ENCODE measurements at regions not wholly inside any gene's neighbourhood (a gene's known extent, or its start where the extent isn't known, plus 50 kb on each side); places are given as distances from the start of the nearest gene placed in this dataset.
"Not testable (repeated sequence)": the region's sequence is repeated elsewhere in the genome, so short reads cannot be mapped to it uniquely, and the experiment has no call there.

- not testable (repeated sequence) for DNase-seq (ENCODE audit: low read depth, low spot score)
These were observed 1104.1 kb downstream of the RPIA start for GRCh38 chr2:89795530-89795929.

- no peak for DNase-seq (ENCODE audit: low read depth, low spot score)
These were observed 1106.0 kb downstream of the RPIA start for GRCh38 chr2:89797320-89798038.

GRCh38 chr2:89801207-89801606 is 1109.7 kb downstream of the RPIA start:
- not testable (repeated sequence) for DNase-seq (ENCODE audit: low read depth, low spot score)

GRCh38 chr2:89806363-89806762 is 1114.9 kb downstream of the RPIA start:
- DNase-seq (ENCODE audit: low read depth, low spot score): not testable (repeated sequence)

- DNase-seq (ENCODE audit: low read depth, low spot score): no peak
These were observed 1119.8 kb downstream of the RPIA start for GRCh38 chr2:89811295-89811694.

GRCh38 chr2:89811910-89812309 is 1120.4 kb downstream of the RPIA start:
- not testable (repeated sequence) for DNase-seq (ENCODE audit: low read depth, low spot score)

DNA sequence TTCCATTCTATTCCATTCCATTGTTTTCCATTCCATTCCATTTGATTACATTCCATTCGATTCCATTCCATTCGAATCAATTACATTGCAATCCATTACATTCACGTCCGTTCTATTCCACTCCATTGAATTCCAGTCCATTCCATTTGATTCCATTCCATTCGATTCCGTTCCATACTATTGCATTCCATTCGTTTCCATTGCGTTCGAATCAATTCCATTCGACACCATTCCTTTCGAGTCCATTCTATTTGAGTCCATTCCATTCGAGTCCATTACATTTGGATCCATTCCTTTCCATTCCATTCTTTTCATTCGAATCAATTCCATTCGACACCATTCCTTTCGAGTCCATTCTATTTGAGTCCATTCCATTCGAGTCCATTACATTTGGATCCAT is 1122.9 kb downstream of the RPIA start:
- DNase-seq (ENCODE audit: low read depth, low spot score): not testable (repeated sequence)

DNA sequence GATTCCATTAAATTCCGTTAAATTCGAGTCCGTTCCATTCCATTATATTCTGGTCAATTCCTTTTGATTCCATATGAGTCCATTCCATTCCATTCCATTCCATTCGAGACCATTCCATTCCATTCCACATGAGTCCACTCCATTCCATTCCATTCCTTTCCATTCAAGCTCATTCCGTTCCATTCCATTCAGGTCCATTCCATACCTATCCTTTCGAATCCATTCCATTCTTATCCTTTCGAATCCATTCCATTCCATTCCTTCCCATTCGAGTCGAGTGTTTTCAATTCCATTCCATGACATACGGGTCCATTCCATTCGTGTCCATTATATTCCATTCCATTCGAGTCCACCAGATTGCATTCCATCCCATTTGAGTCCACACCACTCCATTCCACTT is 1127.4 kb downstream of the RPIA start:
- no peak for DNase-seq (ENCODE audit: low read depth, low spot score)

DNA sequence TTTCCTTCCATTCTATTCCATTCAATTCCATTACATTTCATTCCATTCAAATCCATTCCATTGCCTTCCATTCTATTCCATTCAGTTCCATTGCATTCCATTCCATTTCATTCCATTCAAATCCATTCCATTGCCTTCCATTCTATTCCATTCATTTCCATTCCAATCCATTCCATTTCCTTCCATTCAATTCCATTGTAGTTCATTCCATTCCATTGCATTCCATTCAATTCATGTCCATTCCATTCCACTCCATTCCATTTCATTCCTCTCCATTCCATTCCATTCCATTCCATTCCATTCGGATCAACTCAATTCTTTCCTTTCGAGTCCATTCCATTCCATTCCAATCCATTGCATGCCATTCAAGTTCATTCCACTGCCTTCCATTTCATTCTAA is 1128.3 kb downstream of the RPIA start:
- DNase-seq (ENCODE audit: low read depth, low spot score): no peak

DNA sequence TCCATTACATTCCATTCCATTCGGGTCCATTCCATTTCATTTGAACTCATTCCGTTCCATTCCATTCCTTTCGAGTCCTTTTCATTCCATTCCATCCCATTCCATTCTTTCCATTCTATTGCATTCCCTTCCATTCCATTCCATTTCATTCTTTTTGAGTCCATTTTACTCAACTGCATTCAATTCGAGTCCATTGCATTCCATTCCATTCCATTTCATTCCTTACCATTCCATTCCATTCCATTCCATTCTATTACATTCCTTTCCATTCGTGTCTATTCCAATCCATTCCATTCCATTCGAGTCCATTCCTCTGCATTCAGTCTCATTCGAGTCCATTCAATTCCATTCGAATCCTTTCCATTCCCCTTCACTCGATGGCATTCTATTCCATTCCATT is 1128.8 kb downstream of the RPIA start:
- DNase-seq (ENCODE audit: low read depth, low spot score): no peak

DNA sequence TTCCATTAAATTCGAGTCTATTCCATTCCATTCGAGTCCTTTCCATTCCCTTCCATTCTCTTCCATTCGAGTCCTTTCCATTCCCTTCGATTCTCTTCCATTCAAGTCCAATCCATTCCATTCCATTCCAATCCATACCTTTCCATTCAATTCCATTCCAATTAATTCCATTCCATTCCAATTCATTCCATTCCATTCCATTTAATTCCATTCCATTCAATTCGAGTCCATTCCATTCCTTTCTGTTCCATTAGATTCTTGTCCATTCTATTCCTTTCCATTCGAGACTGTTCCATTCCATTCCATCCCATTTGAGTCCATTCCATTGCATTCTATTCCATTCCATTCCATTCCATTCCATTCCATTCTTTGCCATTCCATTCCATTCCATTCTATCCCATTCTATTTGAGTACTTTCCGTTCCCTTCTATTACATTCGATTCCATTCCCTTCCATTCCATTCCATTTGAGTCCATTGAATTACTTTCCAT is 1130.0 kb downstream of the RPIA start:
- no peak for DNase-seq (ENCODE audit: low read depth, low spot score)

DNA sequence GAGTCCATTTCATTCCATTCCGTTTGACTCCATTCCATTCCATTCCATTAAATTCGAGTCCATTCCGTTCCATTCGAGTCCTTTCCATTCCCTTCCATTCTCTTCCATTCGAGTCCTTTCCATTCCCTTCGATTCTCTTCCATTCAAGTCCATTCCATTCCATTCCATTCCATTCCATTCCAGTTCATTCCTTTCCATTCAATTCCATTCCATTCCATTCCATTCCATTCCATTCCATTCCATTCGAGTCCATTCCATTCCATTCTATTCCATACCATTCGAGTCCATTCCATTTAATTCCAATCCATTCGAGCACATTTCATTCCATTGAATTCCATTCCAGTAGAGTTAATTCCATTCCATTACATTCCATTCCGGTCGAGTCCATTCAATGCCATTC is 1130.9 kb downstream of the RPIA start:
- DNase-seq (ENCODE audit: low read depth, low spot score): not testable (repeated sequence)

DNA sequence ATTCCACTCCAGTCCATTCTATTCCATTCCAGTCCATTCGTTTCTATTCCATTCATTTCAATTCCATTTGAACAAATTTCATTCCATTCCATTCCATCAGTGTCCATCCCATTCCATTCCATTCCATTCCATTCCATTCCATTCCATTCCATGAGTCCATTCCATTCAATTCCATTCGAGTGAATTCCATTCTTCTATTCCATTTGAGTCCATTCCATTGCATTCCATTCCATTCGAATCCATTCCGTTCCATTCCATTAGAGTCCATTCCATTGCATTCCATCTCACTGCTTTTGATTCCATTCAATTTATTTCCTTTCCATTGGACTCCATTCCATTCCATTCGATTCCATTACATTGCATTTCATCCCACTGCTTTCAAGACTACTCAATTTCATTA is 1132.1 kb downstream of the RPIA start:
- no peak for DNase-seq (ENCODE audit: low read depth, low spot score)

GRCh38 chr2:89825034-89825433 is 1133.6 kb downstream of the RPIA start:
- DNase-seq (ENCODE audit: low read depth, low spot score): no peak

DNA sequence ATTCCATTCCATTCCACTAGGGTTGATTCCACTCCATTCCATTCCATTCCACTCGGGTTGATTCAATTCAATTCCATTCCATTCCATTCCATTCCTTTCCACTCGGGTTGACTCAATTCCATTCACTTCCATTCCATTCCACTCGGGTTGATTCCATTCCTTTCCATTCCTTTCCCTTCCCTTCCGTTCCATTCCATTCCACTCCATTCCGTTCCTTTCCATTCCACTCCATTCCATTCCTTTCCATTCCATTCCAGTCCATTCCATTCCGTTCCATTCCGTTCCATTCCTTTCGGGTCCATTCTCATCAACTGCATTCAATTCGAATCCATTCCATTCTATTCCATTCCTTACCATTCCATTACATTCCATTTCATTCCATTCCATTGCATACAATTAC is 1135.3 kb downstream of the RPIA start:
- not testable (repeated sequence) for DNase-seq (ENCODE audit: low read depth, low spot score)

DNA sequence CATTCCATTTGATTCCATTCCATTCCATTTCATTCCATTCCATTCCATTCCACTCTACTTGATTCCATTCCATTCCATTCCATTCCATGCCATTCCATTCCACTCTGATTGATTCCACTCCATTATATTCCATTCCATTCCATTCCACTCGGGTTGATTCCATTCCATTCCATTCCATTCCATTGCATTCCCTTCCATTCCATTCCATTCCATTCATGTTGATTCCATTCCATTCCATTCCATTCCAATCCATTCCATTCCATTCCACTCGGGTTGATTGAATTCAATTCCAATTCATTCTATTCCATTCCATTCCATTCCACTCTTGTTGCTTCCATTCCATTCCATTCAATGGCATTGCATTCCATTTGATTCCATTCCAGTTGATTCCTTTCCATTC is 1136.4 kb downstream of the RPIA start:
- not testable (repeated sequence) for DNase-seq (ENCODE audit: low read depth, low spot score)

- not testable (repeated sequence) for DNase-seq (ENCODE audit: low read depth, low spot score)
These were observed 1136.9 kb downstream of the RPIA start for GRCh38 chr2:89828416-89828815.

GRCh38 chr2:89828961-89829631 is 1137.6 kb downstream of the RPIA start:
- not testable (repeated sequence) for DNase-seq (ENCODE audit: low read depth, low spot score)

GRCh38 chr2:89829828-89830227 is 1138.4 kb downstream of the RPIA start:
- no peak for DNase-seq (ENCODE audit: low read depth, low spot score)

DNA sequence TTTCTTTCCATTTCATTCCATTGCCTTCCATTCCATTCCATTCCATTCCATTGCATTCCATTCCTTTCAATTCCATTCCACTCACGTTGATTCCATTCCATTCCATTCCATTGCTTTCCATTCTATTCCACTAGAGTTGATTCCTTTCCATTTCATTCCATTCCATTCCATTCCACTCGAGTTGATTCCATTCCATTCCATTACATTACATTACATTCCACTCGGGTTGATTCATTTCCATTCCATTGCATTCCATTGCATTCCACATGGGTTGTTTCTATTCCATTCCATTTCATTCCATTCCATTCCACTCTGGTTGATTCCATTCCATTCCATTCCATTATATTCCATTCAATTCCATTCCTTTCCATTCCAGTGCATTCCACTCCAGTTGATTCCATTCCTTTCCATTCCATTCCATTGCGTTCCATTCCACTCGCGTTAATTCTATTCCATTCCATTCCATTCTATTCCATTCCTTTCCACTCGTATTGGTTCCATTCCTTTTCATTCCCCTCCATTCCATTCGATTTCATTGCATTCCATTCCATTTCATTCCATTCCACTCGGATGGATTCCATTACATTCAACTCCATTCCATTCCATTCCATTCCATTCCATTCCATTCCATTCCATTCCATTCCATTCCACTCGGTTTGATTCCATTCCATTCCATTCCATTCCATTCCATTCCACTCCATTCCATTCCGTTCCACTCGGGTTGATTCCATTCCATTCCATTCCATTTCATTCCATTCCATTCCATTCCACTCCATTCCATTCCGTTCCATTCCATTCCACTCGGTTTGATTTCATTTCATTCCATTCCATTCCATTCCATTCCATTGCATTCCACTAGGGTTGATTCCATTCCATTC is 1139.1 kb downstream of the RPIA start:
- not testable (repeated sequence) for DNase-seq (ENCODE audit: low read depth, low spot score)

- no peak for DNase-seq (ENCODE audit: low read depth, low spot score)
These were observed 1140.4 kb downstream of the RPIA start for GRCh38 chr2:89831641-89832498.
